H9 (cell line): ENCODE measurements at regions not wholly inside any gene's neighbourhood (a gene's known extent, or its start where the extent isn't known, plus 50 kb on each side); places are given as distances from the start of the nearest gene placed in this dataset.

ENCODE experiments used
- DNase-seq: peaks from one replicate; pipeline ENCODE4 v3.0.0-alpha.2; 2017
- H2AFZ ChIP-seq: one replicate; pipeline ENCODE4 v1.6.1; 2013; ENCODE audit warnings: mild to moderate bottlenecking, low read length, control low read depth, moderate library complexity
- H2AK5ac ChIP-seq: 2 replicates; pipeline ENCODE4 v1.6.1; 2013; ENCODE audit warnings: low read length, control low read depth, mixed read lengths; ENCODE audit not compliant: insufficient read length
- H2BK120ac ChIP-seq: one replicate; pipeline ENCODE4 v1.6.1; 2013; ENCODE audit warnings: low read depth, mild to moderate bottlenecking, low read length, control low read depth, inconsistent platforms; ENCODE audit not compliant: poor library complexity, severe bottlenecking
- H2BK12ac ChIP-seq: 2 replicates; pipeline ENCODE4 v1.6.1; 2013; ENCODE audit warnings: low read length, control low read depth, mixed read lengths, low read depth; ENCODE audit not compliant: insufficient read length
- H2BK15ac ChIP-seq: 2 replicates; pipeline ENCODE4 v1.6.1; 2013; ENCODE audit warnings: low read depth, low read length, control low read depth
- H2BK20ac ChIP-seq: one replicate; pipeline ENCODE4 v1.6.1; 2013; ENCODE audit warnings: low read depth, mild to moderate bottlenecking, low read length, control low read depth, inconsistent platforms; ENCODE audit not compliant: poor library complexity, severe bottlenecking
- H2BK5ac ChIP-seq: 2 replicates; pipeline ENCODE4 v1.6.1; 2013; ENCODE audit warnings: low read length, control low read depth, mixed read lengths; ENCODE audit not compliant: insufficient read length
- H3K14ac ChIP-seq: 2 replicates; pipeline ENCODE4 v1.6.1; 2013; ENCODE audit warnings: low read length, control low read depth; ENCODE audit not compliant: insufficient read depth
- H3K18ac ChIP-seq: 2 replicates; pipeline ENCODE4 v1.6.1; 2013; ENCODE audit warnings: low read depth, mild to moderate bottlenecking, mixed read lengths, low read length, control low read depth; ENCODE audit not compliant: insufficient read length
- H3K23ac ChIP-seq: 2 replicates; pipeline ENCODE4 v1.6.1; 2013; ENCODE audit warnings: low read length, control low read depth, mixed read lengths, low read depth; ENCODE audit not compliant: insufficient read length
- H3K23me2 ChIP-seq: 2 replicates; pipeline ENCODE4 v1.6.1; 2013; ENCODE audit warnings: low read depth, mild to moderate bottlenecking, mixed read lengths, low read length, control low read depth; ENCODE audit not compliant: insufficient read length, poor library complexity, severe bottlenecking
- H3K27ac ChIP-seq: 2 replicates; pipeline ENCODE4 v1.5.1; 2013; ENCODE audit warnings: low read length, control low read depth, mixed read lengths, low read depth; ENCODE audit not compliant: insufficient read length
- H3K27me3 ChIP-seq: 2 replicates; pipeline ENCODE4 v1.6.1; 2013; ENCODE audit warnings: low read length, control low read depth, inconsistent platforms; ENCODE audit not compliant: insufficient read depth
- H3K4ac ChIP-seq: 2 replicates; pipeline ENCODE4 v1.6.1; 2013; ENCODE audit warnings: low read depth, mild to moderate bottlenecking, control low read depth, inconsistent platforms, low read length, moderate library complexity
- H3K4me1 ChIP-seq: 2 replicates; pipeline ENCODE4 v1.6.1; 2013; ENCODE audit warnings: low read length, control low read depth, inconsistent platforms; ENCODE audit not compliant: insufficient read depth
- H3K4me2 ChIP-seq: 2 replicates; pipeline ENCODE4 v1.6.1; 2013; ENCODE audit warnings: low read length, control low read depth, mixed read lengths; ENCODE audit not compliant: insufficient read length, insufficient read depth
- H3K56ac ChIP-seq: 2 replicates; pipeline ENCODE4 v1.6.1; 2013; ENCODE audit warnings: low read depth, mild to moderate bottlenecking, mixed read lengths, low read length, control low read depth; ENCODE audit not compliant: insufficient read length
- H3K79me1 ChIP-seq: 2 replicates; pipeline ENCODE4 v1.6.1; 2013; ENCODE audit warnings: low read depth, mild to moderate bottlenecking, moderate library complexity, low read length, control low read depth, inconsistent platforms; ENCODE audit not compliant: insufficient read depth, poor library complexity, severe bottlenecking
- H3K79me2 ChIP-seq: 2 replicates; pipeline ENCODE4 v1.6.1; 2013; ENCODE audit warnings: low read length, control low read depth, inconsistent platforms; ENCODE audit not compliant: insufficient read depth
- H3K9ac ChIP-seq: 2 replicates; pipeline ENCODE4 v1.6.1; 2013; ENCODE audit warnings: low read length, control low read depth, mixed read lengths; ENCODE audit not compliant: insufficient read length; ENCODE audit errors: extremely low read depth
- H3K9me3 ChIP-seq: one replicate; pipeline ENCODE4 v1.6.1; 2013; ENCODE audit warnings: low read depth, low read length, inconsistent platforms; ENCODE audit not compliant: control insufficient read depth
- H3T11ph ChIP-seq: one replicate; pipeline ENCODE4 v1.6.1; 2013; ENCODE audit warnings: mild to moderate bottlenecking, low read length, control low read depth, inconsistent platforms
- H4K20me1 ChIP-seq: one replicate; pipeline ENCODE4 v1.6.1; 2013; ENCODE audit not compliant: control insufficient read depth, insufficient read length, insufficient read depth
- H4K5ac ChIP-seq: 2 replicates; pipeline ENCODE4 v1.6.1; 2013; ENCODE audit warnings: low read depth, mild to moderate bottlenecking, mixed read lengths, low read length, control low read depth; ENCODE audit not compliant: insufficient read length
- H4K8ac ChIP-seq: replicated peaks from 2 replicates; pipeline ENCODE4 v1.6.1; 2013; ENCODE audit warnings: low read length, control low read depth, mixed read lengths, low read depth; ENCODE audit not compliant: insufficient read length
- H4K91ac ChIP-seq: 2 replicates; pipeline ENCODE4 v1.6.1; 2013; ENCODE audit warnings: low read depth, mild to moderate bottlenecking, moderate library complexity, mixed read lengths, low read length, control low read depth; ENCODE audit not compliant: insufficient read length
- H3K27ac Mint-ChIP-seq, 3 experiments: 2 replicates in 2 of 3; 3 replicates in 1 of 3; pipeline ENCODE4 v1.8.0; 2020 to 2021; ENCODE audit warnings: mixed read lengths in 3 of 3, mild to moderate bottlenecking in 1 of 3, moderate library complexity in 1 of 3
- H3K27me3 Mint-ChIP-seq: 2 replicates; pipeline ENCODE4 v1.8.0; 2021; ENCODE audit warnings: low read depth, mild to moderate bottlenecking, moderate library complexity, mixed read lengths
- H3K36me3 Mint-ChIP-seq, 3 experiments: 2 replicates in 2 of 3; 3 replicates in 1 of 3; pipeline ENCODE4 v1.8.0; 2020 to 2021; ENCODE audit warnings: low read depth in 3 of 3, mixed read lengths in 3 of 3; ENCODE audit not compliant: insufficient read depth in 1 of 3
- H3K4me1 Mint-ChIP-seq, 2 experiments: 2 replicates each; pipeline ENCODE4 v1.8.0; 2020; ENCODE audit warnings: mixed read lengths in 2 of 2
- H3K4me3 Mint-ChIP-seq, 2 experiments: 2 replicates in 1 of 2; 3 replicates in 1 of 2; pipeline ENCODE4 v1.8.0; 2020 to 2021; ENCODE audit warnings: mild to moderate bottlenecking in 2 of 2, mixed read lengths in 2 of 2, moderate library complexity in 1 of 2
- H3K9me3 Mint-ChIP-seq, 2 experiments: 2 replicates in 1 of 2; 3 replicates in 1 of 2; pipeline ENCODE4 v1.8.0; 2020; ENCODE audit warnings: mild to moderate bottlenecking in 2 of 2, mixed read lengths in 2 of 2, moderate library complexity in 1 of 2
- CTCF ChIP-seq: fragments of 200-600 bp; sonication (generic); conservative IDR thresholded peaks from 3 replicates; pipeline ENCODE4 v1.8.0; 2021; ENCODE audit warnings: antibody characterized with exemption, mild to moderate bottlenecking
- WGBS: extraction: QIAGEN DNeasy Blood & Tissue Kit; methylation state at CpG from one replicate; pipeline ENCODE4 v1.1.7; 2013; ENCODE audit warnings: missing lambda C conversion rate, low lambda C conversion rate, mixed read lengths; ENCODE audit not compliant: insufficient read length; ENCODE audit errors: extremely low coverage; 5-methylcytosine and 5-hydroxymethylcytosine counted together

- DNase-seq, result no peak
- H3K27ac Mint-ChIP-seq, result no peak overlapping the region
- no peaks in the 10 kb centered on the region for H3K4me1 ChIP-seq
- no peak overlapping the region for H4K5ac ChIP-seq
- H3K4me2 ChIP-seq, result no peak overlapping the region
- no peak overlapping the region for H3K18ac ChIP-seq
- peaks cover 3 to 6% (median 6%) of the 10 kb centered on the region in 3 experiments for H3K36me3 Mint-ChIP-seq
- no peak overlapping the region for H3T11ph ChIP-seq
- H3K9me3 ChIP-seq, result no peaks in the 10 kb centered on the region
- no peak overlapping the region for H2BK120ac ChIP-seq
- H3K14ac ChIP-seq, result no peak overlapping the region
- H3K79me1 ChIP-seq, result no peaks in the 10 kb centered on the region
- H3K9ac ChIP-seq, result no peak overlapping the region
- H3K27ac ChIP-seq, result no peak overlapping the region
- H4K20me1 ChIP-seq, result no peaks in the 10 kb centered on the region
- H2AFZ ChIP-seq, result no peak overlapping the region
- no peak overlapping the region for H2BK5ac ChIP-seq
- H4K8ac ChIP-seq, result no peak overlapping the region
- H3K79me2 ChIP-seq, result no peaks in the 10 kb centered on the region
- no CpG with 5 or more reads among the region's 7 CpGs for WGBS
- no peak overlapping the region for H3K4me3 Mint-ChIP-seq
- no peak overlapping the region for H2BK20ac ChIP-seq
- peaks cover 0 to 6% of the 10 kb centered on the region in 2 experiments; a peak in 1 of 4 replicates for H3K4me1 Mint-ChIP-seq
- no peak overlapping the region for H3K23ac ChIP-seq
- H3K4ac ChIP-seq, result no peak overlapping the region
- no peak overlapping the region for H4K91ac ChIP-seq
- no peak overlapping the region for H2AK5ac ChIP-seq
- no peaks in the 10 kb centered on the region for H3K27me3 Mint-ChIP-seq
- H3K9me3 Mint-ChIP-seq, result peaks cover 4 to 6% of the 10 kb centered on the region in 2 experiments
- no peaks in the 10 kb centered on the region for H3K23me2 ChIP-seq
- no peak overlapping the region for H2BK15ac ChIP-seq
- no peaks in the 10 kb centered on the region for H3K27me3 ChIP-seq
- no peak for TF ChIP-seq CTCF
- H2BK12ac ChIP-seq, result no peak overlapping the region
- no peak overlapping the region for H3K56ac ChIP-seq
Measured at GRCh38 chr16:72300892-72301291, 128.9 kb upstream of the PMFBP1 start.
